ENCODE measurements at regions not wholly inside any gene's neighbourhood (a gene's known extent, or its start where the extent isn't known, plus 50 kb on each side); places are given as distances from the start of the nearest gene placed in this dataset.
A peak's percentile ranks its signal among the peaks of the same experiment; 100 is the strongest.

- no peak for DNase-seq (ENCODE audit: low spot score)
These were observed 179.8 kb downstream of the KCNRG start for GRCh38 chr13:50195045-50195444.

DNA sequence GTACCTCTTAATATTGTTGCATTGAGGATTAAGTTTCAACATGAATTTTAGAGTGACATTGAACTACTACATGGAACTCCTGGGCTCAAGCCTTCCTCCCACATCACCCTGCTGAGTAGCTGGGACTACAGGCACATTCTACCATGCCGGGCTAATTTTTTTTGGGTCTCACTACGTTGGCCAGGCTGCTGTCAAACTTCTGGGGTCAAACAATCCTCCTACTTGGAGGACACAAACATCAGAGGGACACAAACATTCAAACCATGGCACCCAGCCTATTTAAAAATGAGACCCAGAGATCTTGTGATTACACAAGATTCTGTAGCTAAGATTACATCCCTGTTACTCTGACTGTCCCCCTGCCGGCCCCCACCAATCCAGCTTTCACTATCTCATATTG is 180.9 kb downstream of the KCNRG start:
- no peak for DNase-seq (ENCODE audit: low spot score)

GRCh38 chr13:50197705-50198104 is 182.5 kb downstream of the KCNRG start:
- DNase-seq (ENCODE audit: low spot score), result no peak

DNA sequence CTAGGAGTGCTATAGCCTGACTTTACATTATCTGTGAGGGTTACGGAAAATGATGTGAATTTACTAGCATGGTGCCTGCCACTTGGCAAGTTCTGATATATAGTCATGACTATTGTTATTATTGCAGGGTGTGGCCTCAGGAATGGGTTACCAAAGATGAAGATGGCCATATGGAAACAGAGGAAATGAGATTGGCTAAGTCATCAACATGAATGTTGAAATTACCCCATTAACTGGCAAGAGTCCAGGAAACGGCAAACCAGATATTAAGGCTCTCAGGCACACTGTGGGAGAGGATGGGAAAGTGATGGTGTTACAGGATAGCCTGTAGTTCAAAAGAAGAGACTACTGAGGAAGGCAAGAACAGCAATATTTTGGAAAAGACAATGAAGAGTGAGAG is 183.3 kb downstream of the KCNRG start:
- DNase-seq (ENCODE audit: low spot score), result no peak

GRCh38 chr13:50200569-50200968 is 185.3 kb downstream of the KCNRG start:
- no peak for DNase-seq (ENCODE audit: low spot score)

DNA sequence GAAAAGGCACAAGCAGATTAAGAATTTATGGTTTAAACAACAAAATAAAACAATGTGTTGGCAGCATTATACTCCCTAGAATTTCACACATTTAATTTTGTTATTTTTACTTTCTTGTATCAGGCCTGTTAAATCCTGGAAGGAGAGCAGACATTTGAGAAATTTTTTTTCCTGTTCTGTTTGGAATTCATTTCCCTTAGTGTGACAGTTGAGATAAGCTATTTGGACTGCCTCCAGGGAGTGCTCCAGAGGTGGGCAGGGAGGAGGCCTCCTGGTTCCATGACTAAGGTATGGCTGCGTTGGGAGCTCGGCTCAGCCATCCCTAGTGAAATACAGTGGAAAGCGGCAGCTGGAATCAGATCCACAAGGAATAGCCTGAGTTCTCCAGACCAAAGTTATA is 185.7 kb downstream of the KCNRG start:
- no peak for DNase-seq (ENCODE audit: low spot score)

DNA sequence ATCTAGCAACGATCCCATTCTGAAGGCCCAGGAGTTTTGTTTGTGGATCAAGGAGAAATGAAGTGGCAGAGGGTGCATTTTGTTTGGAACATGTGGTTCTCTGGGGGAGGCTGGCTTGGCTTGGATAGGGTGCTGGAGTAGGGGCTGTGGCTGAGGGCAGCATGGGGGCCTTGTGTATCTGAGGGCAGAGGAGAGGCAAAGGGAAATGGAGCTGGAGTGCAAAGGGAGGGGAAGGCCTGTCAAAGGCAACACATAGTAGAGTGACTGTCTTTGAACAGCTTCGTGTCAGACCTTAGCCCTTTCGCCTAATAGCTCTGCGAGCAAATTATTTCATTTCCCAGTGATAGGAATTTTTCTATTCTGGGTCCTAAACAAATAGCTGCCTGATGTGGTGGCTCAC is 187.2 kb downstream of the KCNRG start:
- DNase-seq (ENCODE audit: low spot score), result no peak

DNA sequence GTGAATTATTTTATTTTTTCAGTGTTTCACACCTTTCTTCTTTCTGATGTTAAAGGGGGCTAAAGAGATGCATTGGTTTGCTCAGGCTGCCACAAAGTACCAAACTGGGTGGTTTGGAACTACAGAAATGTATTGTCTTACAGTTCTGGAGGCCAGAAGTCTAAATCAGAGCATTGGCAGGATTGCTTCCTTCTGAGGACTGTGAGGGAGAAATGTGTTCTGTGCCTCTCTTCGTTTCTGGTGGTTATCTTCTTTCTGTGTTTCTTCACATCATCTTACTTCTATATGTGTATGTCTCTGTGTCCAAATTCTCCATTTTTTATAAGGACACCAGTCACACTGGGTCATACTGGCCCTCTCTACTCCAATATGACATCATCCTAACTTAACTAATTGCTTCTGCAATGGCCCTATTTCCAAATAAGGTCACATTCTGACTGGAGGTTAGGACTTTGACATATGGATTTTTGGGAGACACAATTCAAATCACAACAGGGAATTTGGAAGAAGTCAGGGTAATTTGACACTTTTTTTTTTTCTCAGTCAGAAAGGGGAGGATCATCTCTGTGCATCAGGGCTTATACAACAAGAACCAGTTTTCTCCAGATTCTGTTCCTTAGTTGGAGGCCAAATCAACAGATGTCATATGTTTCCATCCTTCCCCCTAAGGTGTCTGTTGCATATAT is 188.2 kb downstream of the KCNRG start:
- DNase-seq (ENCODE audit: low spot score), result no peak

DNA sequence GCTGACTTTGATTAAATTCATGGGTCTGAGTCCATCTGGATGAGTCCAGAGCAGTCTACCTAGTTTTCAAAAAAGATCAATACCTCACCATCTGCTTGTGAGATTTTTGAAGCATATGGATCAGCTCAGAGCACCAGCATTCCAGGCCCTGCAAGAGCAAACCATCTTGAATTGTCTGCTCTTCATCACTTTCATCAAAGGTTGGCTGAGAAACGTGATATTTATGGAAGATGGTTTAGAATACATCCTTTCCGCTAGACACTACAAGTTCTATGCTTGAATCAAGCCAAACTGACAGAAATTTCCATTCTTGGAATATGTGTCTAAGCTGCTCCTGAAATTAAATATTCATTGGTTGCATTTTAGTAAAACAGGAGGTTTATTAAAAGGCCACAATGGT is 190.3 kb downstream of the KCNRG start:
- DNase-seq (ENCODE audit: low spot score), result no peak

- DNase-seq (ENCODE audit: low spot score), result no peak
These were observed 193.6 kb downstream of the KCNRG start for GRCh38 chr13:50208826-50209335.

DNA sequence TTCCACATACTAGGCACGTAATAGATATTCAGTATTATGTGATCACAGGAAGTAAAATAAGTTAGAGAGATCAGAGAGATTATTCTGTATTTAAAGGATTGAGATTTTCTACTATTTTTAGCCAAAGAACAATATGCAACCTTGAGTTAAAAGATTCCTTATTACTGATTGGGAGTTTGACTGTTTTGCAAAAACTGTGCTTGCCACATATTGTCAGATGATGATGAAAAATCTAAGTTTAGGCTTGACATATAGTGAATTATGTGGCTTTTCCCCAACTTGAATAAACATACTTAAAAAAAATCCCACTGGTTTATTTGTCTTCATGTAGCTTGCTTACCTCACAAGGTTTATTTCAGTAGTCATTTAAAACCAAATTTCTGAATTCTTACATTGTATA is 194.4 kb downstream of the KCNRG start:
- DNase-seq (ENCODE audit: low spot score), result no peak

- no peak for DNase-seq (ENCODE audit: low spot score)
These were observed 198.3 kb downstream of the KCNRG start for GRCh38 chr13:50213526-50213925.

GRCh38 chr13:50214514-50214913 is 199.3 kb downstream of the KCNRG start:
- no peak for DNase-seq (ENCODE audit: low spot score)

GRCh38 chr13:50215399-50215798 is 200.2 kb downstream of the KCNRG start:
- no peak for DNase-seq (ENCODE audit: low spot score)

DNA sequence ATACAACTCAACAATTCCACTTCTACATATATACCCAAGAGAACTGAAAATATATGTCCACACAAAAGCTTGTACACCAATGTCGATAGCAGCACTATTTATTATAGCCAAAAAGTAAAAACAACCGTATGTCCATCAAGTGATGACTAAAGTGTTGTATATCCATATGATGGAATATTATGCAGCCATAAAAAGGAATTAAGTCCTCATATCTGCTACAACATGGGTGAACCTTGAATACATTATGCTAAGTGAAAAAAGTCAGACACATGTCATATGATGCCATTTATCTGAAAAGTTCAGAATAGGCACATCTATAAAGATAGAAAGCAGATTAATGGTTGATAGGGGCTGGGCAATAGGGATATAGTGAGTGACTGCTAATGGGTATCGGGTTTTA is 204.5 kb downstream of the KCNRG start:
- DNase-seq (ENCODE audit: low spot score), result no peak

- no peak for DNase-seq (ENCODE audit: low spot score)
These were observed 205.7 kb downstream of the KCNRG start for GRCh38 chr13:50220938-50221337.

- DNase-seq (ENCODE audit: low spot score), result peak; percentile 50
These were observed 207.5 kb downstream of the KCNRG start for GRCh38 chr13:50222569-50223332.

DNA sequence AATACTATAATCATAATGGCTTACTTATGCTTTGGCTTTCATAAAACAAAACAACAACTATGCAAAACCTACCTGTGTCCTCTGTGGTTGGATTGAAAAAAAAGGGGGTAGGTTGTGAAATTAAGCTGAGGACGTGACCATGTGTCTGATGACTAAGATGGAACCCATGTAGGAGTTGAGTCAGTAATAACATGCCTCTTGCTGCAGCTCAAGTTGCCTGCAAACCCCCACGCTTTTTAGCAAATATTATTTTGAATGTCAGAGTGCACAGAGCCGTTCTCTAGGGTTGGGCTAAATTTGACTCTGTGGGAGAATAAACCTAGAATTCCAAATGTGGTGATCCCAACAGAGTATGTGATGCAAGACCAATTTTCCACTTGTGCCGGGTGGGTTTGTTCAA is 209.3 kb downstream of the KCNRG start:
- peak; percentile 30 for DNase-seq (ENCODE audit: low spot score)

DNA sequence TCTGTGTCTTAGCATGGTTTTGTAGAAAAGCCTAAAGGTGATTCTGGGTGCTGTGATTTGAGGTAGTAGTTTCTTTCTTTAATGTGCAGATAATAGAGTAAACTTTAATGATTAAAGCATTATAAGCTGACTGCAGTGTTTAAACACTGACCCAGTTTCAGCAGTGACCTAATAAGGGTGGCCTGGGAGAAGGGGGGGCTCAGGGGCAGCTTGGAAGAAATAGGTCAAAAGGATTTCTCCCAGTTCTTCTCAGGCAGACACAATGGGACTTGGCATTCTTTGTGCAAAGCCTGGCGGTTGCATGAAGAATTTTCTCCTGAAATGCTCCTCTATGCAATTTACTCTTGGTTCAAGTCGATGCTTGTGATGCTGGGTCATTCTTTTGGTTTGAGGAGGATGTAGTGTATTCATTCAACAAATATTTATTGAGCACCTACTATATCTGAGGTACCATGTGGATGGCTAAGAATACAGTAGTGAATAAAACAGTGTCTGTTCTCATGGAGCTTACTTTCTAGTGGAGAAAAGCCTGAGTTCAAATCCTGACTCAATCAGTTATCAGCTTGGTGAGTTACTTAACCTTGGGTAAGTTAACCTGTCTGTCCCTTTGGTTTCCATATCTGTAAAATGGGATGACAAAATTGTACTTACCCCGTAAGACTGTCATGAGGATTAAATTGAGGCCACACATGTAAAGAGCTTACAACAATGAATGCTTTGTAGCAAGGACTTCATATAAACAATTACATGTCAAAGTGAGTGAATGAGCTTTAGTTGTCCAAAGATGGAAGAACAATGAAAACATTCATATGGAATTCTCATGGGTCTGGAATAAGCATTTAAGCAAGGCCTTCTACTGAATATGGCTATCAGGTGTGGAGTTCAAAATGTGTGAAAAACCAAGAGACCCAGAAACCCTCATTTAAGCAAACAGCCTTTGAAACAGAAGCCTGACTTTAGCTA is 210.2 kb downstream of the KCNRG start:
- DNase-seq (ENCODE audit: low spot score), result no peak

DNA sequence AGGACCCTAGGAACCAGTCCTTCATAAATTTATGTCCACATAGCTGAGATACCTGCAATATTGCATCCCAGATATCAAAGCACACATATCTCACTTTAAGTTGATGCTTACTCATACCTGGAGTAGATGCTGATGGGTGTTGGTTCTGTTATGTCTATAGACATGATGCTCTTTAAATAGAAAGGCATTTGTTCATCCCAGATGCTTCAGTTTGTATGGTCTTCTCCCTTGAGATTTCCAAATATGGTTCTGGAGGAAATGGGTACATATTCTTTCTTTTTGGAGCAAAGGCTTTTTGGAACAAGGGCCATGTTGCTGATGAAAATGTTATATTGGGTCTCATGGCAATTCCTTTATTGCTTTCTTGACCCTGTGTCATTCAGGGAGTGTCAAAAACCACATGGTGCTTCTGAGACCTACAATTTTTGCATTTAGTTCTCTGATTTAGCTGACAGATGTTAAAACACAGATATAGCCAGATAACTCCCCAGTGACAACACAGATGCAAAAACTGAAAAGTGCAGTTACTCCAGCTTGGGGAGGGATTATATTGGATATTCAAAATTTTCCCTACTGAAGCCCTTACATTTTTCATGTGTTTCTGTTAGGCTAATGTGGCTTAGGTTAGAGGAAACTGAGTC is 211.4 kb downstream of the KCNRG start:
- no peak for DNase-seq (ENCODE audit: low spot score)

- no peak for DNase-seq (ENCODE audit: low spot score)
These were observed 212.1 kb downstream of the KCNRG start for GRCh38 chr13:50227361-50227760.

- DNase-seq (ENCODE audit: low spot score), result no peak
These were observed 213.3 kb downstream of the KCNRG start for GRCh38 chr13:50228527-50228926.
